Neuronal stem cell (in vitro differentiated cells): ENCODE measurements at regions not wholly inside any gene's neighbourhood (a gene's known extent, or its start where the extent isn't known, plus 50 kb on each side); places are given as distances from the start of the nearest gene placed in this dataset.

ENCODE experiments used
- DNase-seq: peaks from one replicate; pipeline ENCODE4 v3.0.0-alpha.2; 2013; ENCODE audit warnings: low spot score
- H2AFZ ChIP-seq: one replicate; pipeline ENCODE4 v1.6.1; 2013; ENCODE audit warnings: mild to moderate bottlenecking, low read length, inconsistent platforms
- H2AK5ac ChIP-seq: 2 replicates; pipeline ENCODE4 v1.6.1; 2013; ENCODE audit warnings: low read depth, mild to moderate bottlenecking, inconsistent platforms, low read length, moderate library complexity, mixed read lengths
- H2BK120ac ChIP-seq: 2 replicates; pipeline ENCODE4 v1.6.1; 2013; ENCODE audit warnings: low read depth, mild to moderate bottlenecking, inconsistent platforms, low read length, moderate library complexity, mixed read lengths
- H2BK12ac ChIP-seq: one replicate; pipeline ENCODE4 v1.6.1; 2013; ENCODE audit warnings: low read length, inconsistent platforms
- H2BK15ac ChIP-seq: 2 replicates; pipeline ENCODE4 v1.6.1; 2013; ENCODE audit warnings: mild to moderate bottlenecking, low read length, inconsistent platforms, mixed read lengths
- H2BK5ac ChIP-seq: one replicate; pipeline ENCODE4 v1.6.1; 2013; ENCODE audit warnings: inconsistent platforms, mild to moderate bottlenecking, low read length, moderate library complexity
- H3K14ac ChIP-seq: one replicate; pipeline ENCODE4 v1.6.1; 2013; ENCODE audit warnings: low read length, inconsistent platforms
- H3K18ac ChIP-seq: 2 replicates; pipeline ENCODE4 v1.6.1; 2013; ENCODE audit warnings: low read length, inconsistent platforms
- H3K23ac ChIP-seq: 2 replicates; pipeline ENCODE4 v1.6.1; 2013; ENCODE audit warnings: low read depth, mild to moderate bottlenecking, mixed read lengths, low read length, inconsistent platforms; ENCODE audit not compliant: poor library complexity
- H3K27ac ChIP-seq: replicated peaks from 3 replicates; pipeline ENCODE4 v1.5.1; 2013; ENCODE audit warnings: low read length, inconsistent platforms
- H3K27me3 ChIP-seq, 3 experiments: 2 replicates each; pipeline ENCODE4 v1.6.1; 2013; ENCODE audit warnings: low read length in 3 of 3, mild to moderate bottlenecking in 2 of 3, inconsistent platforms in 1 of 3, low read depth in 1 of 3, mixed read lengths in 1 of 3, moderate library complexity in 1 of 3; ENCODE audit not compliant: control insufficient read depth in 3 of 3, insufficient read depth in 3 of 3
- H3K36me3 ChIP-seq, 2 donors: replicated peaks in 1 of 2; 2 replicates each; pipeline ENCODE4 v1.6.1; 2013; ENCODE audit warnings: low read length in 2 of 2; ENCODE audit not compliant: control insufficient read depth in 2 of 2, insufficient read depth in 2 of 2
- H3K4ac ChIP-seq: 2 replicates; pipeline ENCODE4 v1.6.1; 2013; ENCODE audit warnings: inconsistent platforms, mild to moderate bottlenecking, low read length, moderate library complexity
- H3K4me1 ChIP-seq, 2 donors: 1 replicate in 1 of 2; 2 replicates in 1 of 2; pipeline ENCODE4 v1.6.1; 2013; ENCODE audit warnings: low read length in 2 of 2, low read depth in 1 of 2; ENCODE audit not compliant: control insufficient read depth in 2 of 2, insufficient read depth in 1 of 2
- H3K4me2 ChIP-seq: one replicate; pipeline ENCODE4 v1.6.1; 2013; ENCODE audit warnings: mild to moderate bottlenecking, low read length, inconsistent platforms; ENCODE audit not compliant: insufficient read depth, poor library complexity, severe bottlenecking
- H3K4me3 ChIP-seq, 2 donors: 2 replicates each; pipeline ENCODE4 v1.5.1; 2013; ENCODE audit warnings: low read length in 2 of 2, mild to moderate bottlenecking in 2 of 2, inconsistent platforms in 1 of 2, moderate library complexity in 1 of 2
- H3K79me1 ChIP-seq: one replicate; pipeline ENCODE4 v1.6.1; 2013; ENCODE audit warnings: low read depth, mild to moderate bottlenecking, inconsistent platforms, low read length, moderate library complexity
- H3K9ac ChIP-seq: one replicate; pipeline ENCODE4 v1.6.1; 2013; ENCODE audit warnings: mild to moderate bottlenecking, low read depth, low read length, inconsistent platforms; ENCODE audit not compliant: poor library complexity
- H3K9me3 ChIP-seq, 2 donors: replicated peaks in 1 of 2; 2 replicates each; pipeline versions ENCODE3 to v1.6.1; 2013; ENCODE audit warnings: low read length in 2 of 2, mild to moderate bottlenecking in 2 of 2, inconsistent platforms in 1 of 2, low read depth in 1 of 2, mixed read lengths in 1 of 2, moderate library complexity in 1 of 2; ENCODE audit not compliant: control insufficient read depth in 2 of 2, insufficient read depth in 1 of 2
- H4K8ac ChIP-seq: one replicate; pipeline ENCODE4 v1.6.1; 2013; ENCODE audit warnings: low read depth, mild to moderate bottlenecking, inconsistent platforms, low read length, moderate library complexity
- H4K91ac ChIP-seq: one replicate; pipeline ENCODE4 v1.6.1; 2013; ENCODE audit warnings: low read length, low read depth, mild to moderate bottlenecking, inconsistent platforms; ENCODE audit not compliant: poor library complexity
- WGBS, 2 donors: extraction: QIAGEN DNeasy Blood & Tissue Kit; methylation state at CpG; one replicate each; pipeline ENCODE4 v1.1.7; 2013; ENCODE audit warnings: missing lambda C conversion rate in 2 of 2, mixed read lengths in 1 of 2; ENCODE audit not compliant: insufficient read length in 2 of 2, insufficient replicate concordance in 1 of 2; ENCODE audit errors: extremely low coverage in 2 of 2; 5-methylcytosine and 5-hydroxymethylcytosine counted together

DNA sequence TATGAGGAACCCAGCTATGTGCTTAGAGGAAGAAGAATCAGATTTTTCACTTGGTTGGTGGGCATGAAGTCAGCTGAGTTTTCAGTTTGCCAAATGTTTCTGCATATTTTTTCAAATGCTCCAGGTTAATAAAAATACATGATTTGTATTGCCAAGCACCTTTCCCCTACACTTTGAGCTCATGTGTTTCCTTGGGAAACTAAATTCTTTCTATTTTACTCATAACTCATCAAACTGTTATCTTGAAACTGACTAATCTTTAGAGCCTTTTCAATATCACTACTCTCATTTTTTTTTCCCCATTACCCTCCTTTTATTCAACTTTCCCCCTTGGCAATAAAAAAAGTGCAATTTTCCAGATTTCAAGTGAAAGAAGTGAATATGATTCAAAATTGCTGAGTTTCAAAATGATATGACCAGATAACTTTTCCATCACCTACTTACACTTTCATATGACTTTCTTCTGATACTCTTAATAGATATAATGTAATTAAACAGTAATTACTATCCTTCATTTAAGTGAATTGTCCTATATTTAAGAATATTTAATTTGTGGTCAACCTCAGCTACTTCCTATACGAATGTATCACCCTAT lies 91.9 kb upstream of the SOX6 start:
- no peak overlapping the region for H3K9ac ChIP-seq
- no peak overlapping the region for H2AK5ac ChIP-seq
- H2BK5ac ChIP-seq: no peak overlapping the region
- H3K4ac ChIP-seq: no peak overlapping the region
- no peak overlapping the region for H2BK120ac ChIP-seq
- no peak overlapping the region for H4K91ac ChIP-seq
- H3K27me3 ChIP-seq: no peaks in the 10 kb centered on the region
- no peak overlapping the region for H2AFZ ChIP-seq
- no peak overlapping the region for H2BK12ac ChIP-seq
- no peaks in the 10 kb centered on the region for H3K4me1 ChIP-seq
- H3K14ac ChIP-seq: no peak overlapping the region
- no CpG with 5 or more reads among the region's 1 CpG for WGBS, 2 donors
- H3K4me3 ChIP-seq: no peak overlapping the region
- no peak overlapping the region for H3K18ac ChIP-seq
- no peak overlapping the region for H4K8ac ChIP-seq
- H3K36me3 ChIP-seq: no peaks in the 10 kb centered on the region
- H3K4me2 ChIP-seq: no peak overlapping the region
- H3K23ac ChIP-seq: no peak overlapping the region
- H3K9me3 ChIP-seq: no peaks in the 10 kb centered on the region
- no peak overlapping the region for H2BK15ac ChIP-seq
- DNase-seq: no peak
- no peaks in the 10 kb centered on the region for H3K79me1 ChIP-seq
- H3K27ac ChIP-seq: no peak overlapping the region

DNA sequence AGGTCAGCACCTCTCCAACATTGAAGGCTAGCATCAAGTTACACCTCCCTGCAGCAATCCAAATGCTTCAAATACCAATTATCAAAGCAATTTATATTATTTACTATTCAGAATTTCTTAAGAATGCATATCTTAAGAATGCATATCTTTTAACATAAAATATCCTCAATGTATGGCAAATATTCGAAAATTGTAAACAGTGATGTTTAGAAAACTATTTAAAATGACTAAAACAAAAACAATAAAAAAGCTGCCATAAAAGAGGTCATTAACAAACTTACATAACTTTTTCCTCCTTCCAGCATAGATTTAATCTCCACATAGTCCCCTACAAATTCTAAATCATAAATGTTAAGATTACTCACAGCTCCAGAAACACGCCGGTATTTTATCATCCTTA lies 85.1 kb upstream of the SOX6 start:
- WGBS, 2 donors: no CpG with 5 or more reads among the region's 3 CpGs
- H2AK5ac ChIP-seq: no peak overlapping the region
- H2BK15ac ChIP-seq: no peak overlapping the region
- H4K8ac ChIP-seq: no peak overlapping the region
- no peak overlapping the region for H3K4me3 ChIP-seq
- H3K79me1 ChIP-seq: no peaks in the 10 kb centered on the region
- no peak for DNase-seq
- no peak overlapping the region for H3K14ac ChIP-seq
- H3K4me1 ChIP-seq: no peaks in the 10 kb centered on the region
- no peaks in the 10 kb centered on the region for H3K36me3 ChIP-seq
- H2BK120ac ChIP-seq: no peak overlapping the region
- H3K23ac ChIP-seq: no peak overlapping the region
- no peak overlapping the region for H3K9ac ChIP-seq
- no peaks in the 10 kb centered on the region for H3K27me3 ChIP-seq
- no peak overlapping the region for H2BK12ac ChIP-seq
- no peak overlapping the region for H3K18ac ChIP-seq
- H3K27ac ChIP-seq: no peak overlapping the region
- H3K4ac ChIP-seq: no peak overlapping the region
- H2BK5ac ChIP-seq: no peak overlapping the region
- H3K4me2 ChIP-seq: no peak overlapping the region
- H4K91ac ChIP-seq: no peak overlapping the region
- H3K9me3 ChIP-seq: no peaks in the 10 kb centered on the region
- no peak overlapping the region for H2AFZ ChIP-seq

DNA sequence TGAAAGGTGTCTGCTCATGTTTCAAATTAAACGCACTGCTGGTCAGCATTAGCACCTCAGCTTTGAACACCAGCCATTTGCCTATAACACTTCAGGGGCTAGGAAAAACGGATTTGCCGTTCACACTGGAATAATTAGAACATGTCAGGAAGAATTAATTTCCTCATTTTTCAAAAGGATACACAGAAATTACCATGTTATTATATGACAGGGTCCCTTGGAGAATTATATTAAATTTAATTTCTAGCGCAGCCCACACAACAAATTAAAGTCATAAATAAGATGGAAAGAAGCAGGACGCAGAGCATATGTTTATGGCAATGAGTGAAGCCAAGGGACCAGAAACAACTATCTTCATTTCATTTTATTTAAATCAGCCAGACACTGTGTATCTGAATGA lies 83.8 kb upstream of the SOX6 start:
- Histone ChIP-seq H3K27ac (no peak overlapping the region), H4K91ac (no peak overlapping the region)
- WGBS, 2 donors: no CpG with 5 or more reads among the region's 5 CpGs

DNA sequence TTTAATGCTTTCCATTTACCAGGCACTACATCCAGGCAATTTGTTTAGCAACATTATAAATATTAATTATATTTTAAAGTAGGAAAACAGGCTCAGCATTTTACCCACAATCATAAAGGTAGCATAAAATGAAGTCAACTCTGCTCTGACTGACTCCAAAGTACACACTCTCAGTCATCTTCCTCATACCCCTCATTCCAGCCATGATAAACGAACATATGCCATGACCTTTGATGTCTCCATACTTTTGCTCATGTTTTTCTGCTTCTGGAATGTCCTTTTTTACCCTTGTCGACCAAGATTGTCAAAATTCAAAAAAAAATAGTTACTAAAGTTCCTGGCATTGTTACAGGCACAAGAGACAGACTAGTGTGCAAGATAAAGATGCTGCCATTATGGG lies 77.7 kb upstream of the SOX6 start:
- no CpG with 5 or more reads among the region's 2 CpGs for WGBS, 2 donors
- no peak overlapping the region for H3K4me2 ChIP-seq
- H3K27ac ChIP-seq: no peak overlapping the region
- no peak overlapping the region for H2BK120ac ChIP-seq
- H2BK12ac ChIP-seq: no peak overlapping the region
- H3K9me3 ChIP-seq: peaks cover 0 to 2% of the 10 kb centered on the region in 2 donors
- DNase-seq: no peak
- H4K91ac ChIP-seq: no peak overlapping the region
- no peak overlapping the region for H2AFZ ChIP-seq
- H3K4ac ChIP-seq: no peak overlapping the region
- no peak overlapping the region for H2BK5ac ChIP-seq
- H3K23ac ChIP-seq: no peak overlapping the region
- H3K36me3 ChIP-seq: no peaks in the 10 kb centered on the region
- no peak overlapping the region for H3K18ac ChIP-seq
- no peak overlapping the region for H2AK5ac ChIP-seq
- no peak overlapping the region for H4K8ac ChIP-seq
- H3K4me1 ChIP-seq: no peaks in the 10 kb centered on the region
- H3K9ac ChIP-seq: no peak overlapping the region
- H3K27me3 ChIP-seq: no peaks in the 10 kb centered on the region
- no peaks in the 10 kb centered on the region for H3K79me1 ChIP-seq
- H3K4me3 ChIP-seq: no peak overlapping the region
- no peak overlapping the region for H2BK15ac ChIP-seq
- no peak overlapping the region for H3K14ac ChIP-seq

More for the DNA sequence above, 83.8 kb upstream of the SOX6 start:
- no peak overlapping the region for H3K4me2 ChIP-seq
- DNase-seq: no peak
- no peak overlapping the region for H2BK5ac ChIP-seq
- no peak overlapping the region for H2BK15ac ChIP-seq
- H3K14ac ChIP-seq: no peak overlapping the region
- H3K27me3 ChIP-seq: no peaks in the 10 kb centered on the region
- H3K23ac ChIP-seq: no peak overlapping the region
- no peak overlapping the region for H3K4me3 ChIP-seq
- no peaks in the 10 kb centered on the region for H3K4me1 ChIP-seq
- H3K9me3 ChIP-seq: no peaks in the 10 kb centered on the region
- no peak overlapping the region for H4K8ac ChIP-seq
- H3K79me1 ChIP-seq: no peaks in the 10 kb centered on the region
- no peak overlapping the region for H2BK120ac ChIP-seq
- no peak overlapping the region for H2BK12ac ChIP-seq
- no peak overlapping the region for H2AK5ac ChIP-seq
- no peak overlapping the region for H2AFZ ChIP-seq
- H3K4ac ChIP-seq: no peak overlapping the region
- H3K18ac ChIP-seq: no peak overlapping the region
- H3K36me3 ChIP-seq: no peaks in the 10 kb centered on the region
- H3K9ac ChIP-seq: no peak overlapping the region
